ENCODE measurements at regions not wholly inside any gene's neighbourhood (a gene's known extent, or its start where the extent isn't known, plus 50 kb on each side); places are given as distances from the start of the nearest gene placed in this dataset.

- no peak overlapping the region for H3K56ac ChIP-seq (replicated peaks; ENCODE audit: insufficient read length, low read depth, low read length)
- no peak overlapping the region for H3K27ac ChIP-seq (ENCODE audit: low read depth, low read length)
- H2AK5ac ChIP-seq (ENCODE audit: low read depth, low read length) = no peak overlapping the region
- no peak overlapping the region for H2BK20ac ChIP-seq (ENCODE audit: low read length)
- no peak overlapping the region for H2BK12ac ChIP-seq (ENCODE audit: low read depth, low read length)
- no peaks in the 10 kb centered on the region for H4K20me1 ChIP-seq (replicated peaks in 1 of 2; ENCODE audit: control insufficient read depth in 1 of 2, insufficient read depth in 2 of 2, low read length in 2 of 2)
- H3K9ac ChIP-seq (replicated peaks in 1 of 4; ENCODE audit: extremely low read depth in 1 of 4, low read depth in 3 of 4, low read length in 3 of 4) = no peak overlapping the region
- H2BK15ac ChIP-seq (ENCODE audit: low read length) = no peak overlapping the region
- no peak overlapping the region for H3K23ac ChIP-seq (ENCODE audit: insufficient read length)
- no peaks in the 10 kb centered on the region for H3K23me2 ChIP-seq (ENCODE audit: low read depth, low read length)
- TF ChIP-seq TAF7 (optimal IDR thresholded peaks at IDR 0.05; ENCODE audit: borderline replicate concordance, low read depth, low read length) (no peak), KDM4A (IDR thresholded peaks at IDR 0.05; ENCODE audit: low read depth, low read length, severe bottlenecking) (no peak), TBP (IDR thresholded peaks at IDR 0.05; ENCODE audit: low read depth, low read length) (no peak), FOSL1 (IDR thresholded peaks at IDR 0.05; ENCODE audit: insufficient read depth, low read depth, low read length) (no peak), ZNF274 (IDR thresholded peaks at IDR 0.05; ENCODE audit: borderline replicate concordance, extremely low read depth, low read length) (no peak), CTCF (IDR thresholded peaks at IDR 0.05; ENCODE audit: control extremely low read depth in 1 of 3, insufficient read depth in 1 of 3, low read depth in 1 of 3, low read length in 3 of 3) (no peak), SP4 (IDR thresholded peaks at IDR 0.05; ENCODE audit: low read length) (no peak), CBX5 (IDR thresholded peaks at IDR 0.05; ENCODE audit: low read depth, low read length) (no peak), BCL11A (IDR thresholded peaks at IDR 0.05; ENCODE audit: low read depth in 2 of 2, low read length in 2 of 2) (no peak)
- H3K36me3 ChIP-seq (ENCODE audit: control insufficient read depth in 2 of 4, insufficient read depth in 4 of 4, low read length in 3 of 4) = no peaks in the 10 kb centered on the region
- H2BK5ac ChIP-seq (ENCODE audit: low read depth, low read length) = no peak overlapping the region
- H3K4ac ChIP-seq (replicated peaks; ENCODE audit: insufficient read length, low read depth, low read length) = no peak overlapping the region
- DNase-seq (ENCODE audit: low read depth in 1 of 2, low spot score in 2 of 2) (peak in 1 of 2 experiments; percentile 3), FAIRE-seq (no peak)
- peaks cover 0 to 2% (median 0%) of the 10 kb centered on the region in 4 experiments; a peak in 4 of 7 replicates for H3K4me1 ChIP-seq (replicated peaks in 1 of 4; ENCODE audit: control insufficient read depth in 3 of 4, insufficient read depth in 4 of 4, low read length in 3 of 4)
- CTCF ChIA-PET (ENCODE audit: partially characterized antibody) = no interaction called here
- H3K79me1 ChIP-seq (ENCODE audit: low read depth, low read length) = no peaks in the 10 kb centered on the region
- H3K14ac ChIP-seq (ENCODE audit: insufficient read length) = no peak overlapping the region
- no peak overlapping the region for H2AFZ ChIP-seq (ENCODE audit: low read length)
- H4K8ac ChIP-seq (ENCODE audit: extremely low read depth, insufficient read depth, low read length) = no peak overlapping the region
- 88% methylated on average over 1 of the region's 1 CpG; no CpG with 5 or more reads in 1 of the 2 experiments for whole genome bisulfite sequencing, 2 experiments (ENCODE audit: extremely low coverage in 1 of 2, insufficient coverage in 1 of 2, insufficient read length in 1 of 2, insufficient replicate concordance in 2 of 2, low coverage in 1 of 2, low lambda C conversion rate in 2 of 2, missing lambda C conversion rate in 1 of 2)
- H3K18ac ChIP-seq (ENCODE audit: extremely low read depth, low read length) = no peak overlapping the region
- POLR2A ChIA-PET (ENCODE audit: partially characterized antibody) = no interaction called here
- peaks cover 0 to 2% (median 0%) of the 10 kb centered on the region in 4 experiments; a peak in 1 of 7 replicates for H3K27me3 ChIP-seq (replicated peaks in 1 of 4; ENCODE audit: control insufficient read depth in 3 of 4, extremely low read depth in 1 of 4, insufficient read depth in 3 of 4, low read length in 3 of 4)
- no peak overlapping the region for H4K5ac ChIP-seq (ENCODE audit: insufficient read length, low read depth, low read length)
- peak overlapping the region; percentile 23 to 32; a peak in 2 of 4 replicates for H3K4me2 ChIP-seq (ENCODE audit: insufficient read depth in 1 of 2, low read depth in 2 of 2, low read length in 2 of 2)
- H3K4me3 ChIP-seq (ENCODE audit: extremely low read depth in 1 of 4, insufficient read depth in 2 of 4, low read depth in 3 of 4, low read length in 4 of 4) = peak overlapping the region in 1 of 4 experiments; percentile 16; a peak in 1 of 8 replicates
- no peak overlapping the region for H4K91ac ChIP-seq (replicated peaks; ENCODE audit: insufficient read length, low read length)
- no peaks in the 10 kb centered on the region for H3K79me2 ChIP-seq (ENCODE audit: control insufficient read depth in 1 of 2, insufficient read depth in 2 of 2, low read length in 2 of 2)
- no peak overlapping the region for H2BK120ac ChIP-seq (replicated peaks; ENCODE audit: low read depth, low read length)
- peaks cover 6 to 12% of the 10 kb centered on the region in 2 experiments for H3K9me3 ChIP-seq (ENCODE audit: insufficient read depth in 2 of 2, low read depth in 1 of 2, low read length in 1 of 2)
These were observed 872.9 kb downstream of the TMTC2 start for GRCh38 chr12:83559650-83560049.

Measured in H1 (cell line).